ENCODE measurements at regions not wholly inside any gene's neighbourhood (a gene's known extent, or its start where the extent isn't known, plus 50 kb on each side); places are given as distances from the start of the nearest gene placed in this dataset.
A peak's percentile ranks its signal among the peaks of the same experiment; 100 is the strongest.

GRCh38 chr1:209073879-209074278, 509.6 kb upstream of the CAMK1G start:
- no peak for TF ChIP-seq CTCF (IDR thresholded peaks at IDR 0.05; ENCODE audit: control insufficient read depth, insufficient read depth, low read depth, low read length, missing control alignments)
- no peak overlapping the region for H3K4me3 ChIP-seq (ENCODE audit: control insufficient read depth, low read depth, low read length)

GRCh38 chr1:209074575-209075250, 508.8 kb upstream of the CAMK1G start:
- H3K4me3 ChIP-seq (ENCODE audit: control insufficient read depth, low read depth, low read length): no peak overlapping the region
- no peak for DNase-seq (ENCODE audit: low read depth)
- TF ChIP-seq CTCF (IDR thresholded peaks at IDR 0.05; ENCODE audit: control insufficient read depth, insufficient read depth, low read depth, low read length, missing control alignments): no peak

More at GRCh38 chr1:209073879-209074278, 509.6 kb upstream of the CAMK1G start:
- DNase-seq (ENCODE audit: low read depth): no peak

- H3K4me3 ChIP-seq (ENCODE audit: control insufficient read depth, low read depth, low read length): no peak overlapping the region
- no peak for DNase-seq (ENCODE audit: low read depth)
- peak; percentile 62 for TF ChIP-seq CTCF (IDR thresholded peaks at IDR 0.05; ENCODE audit: control insufficient read depth, insufficient read depth, low read depth, low read length, missing control alignments)
These were observed 506.8 kb upstream of the CAMK1G start for GRCh38 chr1:209076688-209077087.

GRCh38 chr1:209080170-209080781, 503.2 kb upstream of the CAMK1G start:
- no peak overlapping the region for H3K4me3 ChIP-seq (ENCODE audit: control insufficient read depth, low read depth, low read length)
- peak; percentile 18 for DNase-seq (ENCODE audit: low read depth)
- no peak for TF ChIP-seq CTCF (IDR thresholded peaks at IDR 0.05; ENCODE audit: control insufficient read depth, insufficient read depth, low read depth, low read length, missing control alignments)

DNA sequence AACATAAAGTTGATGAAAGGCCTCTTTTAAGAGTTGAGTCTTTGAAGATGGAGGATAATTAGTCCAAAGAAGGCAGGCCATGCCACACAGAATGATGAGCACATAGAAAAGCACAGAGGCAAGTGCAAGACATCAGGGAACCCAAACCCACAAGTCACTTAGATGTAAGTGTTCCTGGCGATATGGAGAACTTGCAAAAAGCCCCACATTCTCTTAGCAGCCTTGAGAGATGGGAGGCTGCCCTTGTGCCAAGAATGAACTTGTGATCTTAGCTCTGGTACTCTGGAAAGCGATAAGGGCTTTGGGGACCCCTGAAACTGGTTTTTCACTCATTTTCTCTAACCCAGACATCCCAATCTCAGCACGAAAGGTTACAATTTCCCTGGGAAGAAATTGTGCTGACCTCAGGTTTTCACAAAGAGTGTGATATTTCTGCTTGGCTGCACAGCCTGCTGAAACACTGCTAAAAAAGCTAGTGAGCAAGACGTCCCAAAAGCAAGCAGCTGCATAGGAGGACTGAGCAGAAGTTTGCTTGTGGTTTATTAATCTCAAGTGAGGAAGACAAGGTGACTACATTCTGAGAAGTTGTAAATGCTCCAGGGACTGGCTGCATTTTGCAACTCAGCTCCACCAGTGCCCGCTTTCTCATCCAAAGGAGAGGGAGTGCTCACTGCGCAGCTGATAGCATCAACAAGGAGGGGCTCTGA, 496.9 kb upstream of the CAMK1G start:
- no peak for TF ChIP-seq CTCF (IDR thresholded peaks at IDR 0.05; ENCODE audit: control insufficient read depth, insufficient read depth, low read depth, low read length, missing control alignments)
- no peak for DNase-seq (ENCODE audit: low read depth)
- H3K4me3 ChIP-seq (ENCODE audit: control insufficient read depth, low read depth, low read length): no peak overlapping the region

- no peak overlapping the region for H3K4me3 ChIP-seq (ENCODE audit: control insufficient read depth, low read depth, low read length)
- TF ChIP-seq CTCF (IDR thresholded peaks at IDR 0.05; ENCODE audit: control insufficient read depth, insufficient read depth, low read depth, low read length, missing control alignments): no peak
- DNase-seq (ENCODE audit: low read depth): no peak
These were observed 489.1 kb upstream of the CAMK1G start for GRCh38 chr1:209094384-209094783.

Measured in AG09309 (cell line).